ENCODE measurements at regions not wholly inside any gene's neighbourhood (a gene's known extent, or its start where the extent isn't known, plus 50 kb on each side); places are given as distances from the start of the nearest gene placed in this dataset.
"Not testable (repeated sequence)": the region's sequence is repeated elsewhere in the genome, so short reads cannot be mapped to it uniquely, and the experiment has no call there.

GRCh38 chr20:61072398-61072797 is 179.7 kb upstream of the CDH4 start:
- no peak for ATAC-seq (ENCODE audit: poor library complexity)
- DNase-seq, result no peak
- intact Hi-C loops (cut with DNase I), result no loop called here

- intact Hi-C loops (cut with DNase I), result no loop called here
- ATAC-seq (ENCODE audit: poor library complexity) (no peak), DNase-seq (no peak)
These were observed 178.7 kb upstream of the CDH4 start for GRCh38 chr20:61073376-61073775.

GRCh38 chr20:61082720-61083119 is 169.3 kb upstream of the CDH4 start:
- intact Hi-C loops (cut with DNase I), result no loop called here
- no peak for DNase-seq
- no peak for ATAC-seq (ENCODE audit: poor library complexity)

- ATAC-seq (ENCODE audit: poor library complexity), result no peak
- no peak for DNase-seq
- intact Hi-C loops (cut with DNase I), result no loop called here
These were observed 168.6 kb upstream of the CDH4 start for GRCh38 chr20:61083431-61083830.

GRCh38 chr20:61086031-61086430 is 166.0 kb upstream of the CDH4 start:
- ATAC-seq (ENCODE audit: poor library complexity), result no peak
- intact Hi-C loops (cut with DNase I), result no loop called here
- no peak for DNase-seq

- intact Hi-C loops (cut with DNase I), result no loop called here
- ATAC-seq (ENCODE audit: poor library complexity) (no peak), DNase-seq (no peak)
These were observed 161.5 kb upstream of the CDH4 start for GRCh38 chr20:61090541-61090940.

- intact Hi-C loops (cut with DNase I), result no loop called here
- no peak for DNase-seq
- no peak for ATAC-seq (ENCODE audit: poor library complexity)
These were observed 159.8 kb upstream of the CDH4 start for GRCh38 chr20:61092251-61092650.

- DNase-seq (no peak), ATAC-seq (ENCODE audit: poor library complexity) (no peak)
- intact Hi-C loops (cut with DNase I), result no loop called here
These were observed 157.5 kb upstream of the CDH4 start for GRCh38 chr20:61094581-61094980.

GRCh38 chr20:61096463-61096862 is 155.6 kb upstream of the CDH4 start:
- ATAC-seq (ENCODE audit: poor library complexity) (no peak), DNase-seq (no peak)
- intact Hi-C loops (cut with DNase I), result no loop called here

GRCh38 chr20:61099806-61100205 is 152.3 kb upstream of the CDH4 start:
- DNase-seq, result peak; percentile 49
- ATAC-seq (ENCODE audit: poor library complexity), result no peak
- intact Hi-C loops (cut with DNase I), result no loop called here

GRCh38 chr20:61100489-61100888 is 151.6 kb upstream of the CDH4 start:
- no peak for ATAC-seq (ENCODE audit: poor library complexity)
- DNase-seq, result no peak
- intact Hi-C loops (cut with DNase I), result no loop called here

- DNase-seq; ATAC-seq (ENCODE audit: poor library complexity); intact Hi-C loops (cut with DNase I): not testable (repeated sequence)
These were observed 150.7 kb upstream of the CDH4 start for GRCh38 chr20:61101321-61101720.

GRCh38 chr20:61104232-61104631 is 147.8 kb upstream of the CDH4 start:
- DNase-seq, result no peak
- intact Hi-C loops (cut with DNase I), result no loop called here
- no peak for ATAC-seq (ENCODE audit: poor library complexity)

- intact Hi-C loops (cut with DNase I), result no loop called here
- ATAC-seq (ENCODE audit: poor library complexity) (no peak), DNase-seq (no peak)
These were observed 146.7 kb upstream of the CDH4 start for GRCh38 chr20:61105395-61105794.

GRCh38 chr20:61106438-61106837 is 145.6 kb upstream of the CDH4 start:
- ATAC-seq (ENCODE audit: poor library complexity), result no peak
- intact Hi-C loops (cut with DNase I), result no loop called here
- DNase-seq, result no peak

- DNase-seq (no peak), ATAC-seq (ENCODE audit: poor library complexity) (no peak)
- intact Hi-C loops (cut with DNase I), result no loop called here
These were observed 142.7 kb upstream of the CDH4 start for GRCh38 chr20:61109221-61109805.

GRCh38 chr20:61112515-61112914 is 139.5 kb upstream of the CDH4 start:
- no peak for DNase-seq
- intact Hi-C loops (cut with DNase I), result no loop called here
- ATAC-seq (ENCODE audit: poor library complexity), result no peak

GRCh38 chr20:61113731-61114130 is 138.3 kb upstream of the CDH4 start:
- intact Hi-C loops (cut with DNase I), result no loop called here
- DNase-seq, result no peak
- no peak for ATAC-seq (ENCODE audit: poor library complexity)

GRCh38 chr20:61114493-61115175 is 137.4 kb upstream of the CDH4 start:
- intact Hi-C loops (cut with DNase I), result no loop called here
- no peak for ATAC-seq (ENCODE audit: poor library complexity)

GRCh38 chr20:61115364-61116065 is 136.5 kb upstream of the CDH4 start:
- DNase-seq (peak; percentile 58), ATAC-seq (ENCODE audit: poor library complexity) (peak; percentile 94)
- intact Hi-C loops (cut with DNase I), result no loop called here

More at GRCh38 chr20:61114493-61115175, 137.4 kb upstream of the CDH4 start:
- no peak for DNase-seq

Measured in Right ventricle myocardium superior (tissue), 1 donor.